ENCODE measurements at regions not wholly inside any gene's neighbourhood (a gene's known extent, or its start where the extent isn't known, plus 50 kb on each side); places are given as distances from the start of the nearest gene placed in this dataset.
"Not testable (repeated sequence)": the region's sequence is repeated elsewhere in the genome, so short reads cannot be mapped to it uniquely, and the experiment has no call there.

DNA sequence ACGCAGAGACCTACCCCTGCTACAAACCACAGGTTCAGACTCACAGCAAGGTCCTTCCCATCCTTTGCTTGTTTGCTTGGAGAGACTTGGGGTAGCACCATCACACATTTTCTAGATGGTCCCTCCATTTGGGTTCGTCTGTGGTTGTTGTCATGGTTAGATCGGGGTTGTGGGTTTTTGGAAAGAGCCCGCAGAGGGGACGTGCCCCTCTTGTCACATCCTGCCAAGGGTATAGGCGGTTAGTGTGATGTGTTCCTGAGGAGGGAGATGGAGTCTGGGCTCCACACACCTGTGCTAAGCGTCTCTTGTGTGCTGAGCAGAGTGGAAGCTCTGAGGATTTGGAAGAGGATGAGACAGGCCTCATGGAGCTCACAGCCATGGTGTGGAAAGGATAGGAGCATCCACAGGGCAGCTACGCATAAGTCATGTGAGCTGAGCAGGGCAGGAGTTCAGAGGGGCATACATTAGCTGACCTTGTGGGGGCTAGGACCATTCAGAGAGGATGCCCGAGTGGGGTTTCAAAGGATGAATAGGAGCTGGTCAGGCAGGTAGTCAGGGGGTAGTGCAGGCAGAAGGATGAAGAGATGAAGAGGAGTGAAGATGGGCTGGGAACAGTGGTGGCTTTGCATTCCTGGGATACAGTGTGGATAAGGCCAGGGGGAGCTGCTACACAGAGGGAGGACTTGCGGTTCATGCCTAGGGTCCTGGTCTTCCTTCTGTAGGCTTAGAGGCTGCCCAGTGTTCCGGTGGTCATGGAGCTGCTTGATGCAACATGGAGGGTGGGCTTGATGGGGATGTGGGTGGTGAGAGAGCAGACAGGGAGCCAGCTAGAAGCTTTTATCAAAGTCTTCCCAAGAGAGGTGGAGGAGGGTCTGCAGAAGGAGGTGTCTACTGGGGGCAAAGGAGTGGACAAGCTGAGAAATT, 62.9 kb downstream of the ACKR3 start:
- DNase-seq = no peak

- DNase-seq = no peak
These were observed 63.6 kb downstream of the ACKR3 start for GRCh38 chr2:236633219-236633570.

DNA sequence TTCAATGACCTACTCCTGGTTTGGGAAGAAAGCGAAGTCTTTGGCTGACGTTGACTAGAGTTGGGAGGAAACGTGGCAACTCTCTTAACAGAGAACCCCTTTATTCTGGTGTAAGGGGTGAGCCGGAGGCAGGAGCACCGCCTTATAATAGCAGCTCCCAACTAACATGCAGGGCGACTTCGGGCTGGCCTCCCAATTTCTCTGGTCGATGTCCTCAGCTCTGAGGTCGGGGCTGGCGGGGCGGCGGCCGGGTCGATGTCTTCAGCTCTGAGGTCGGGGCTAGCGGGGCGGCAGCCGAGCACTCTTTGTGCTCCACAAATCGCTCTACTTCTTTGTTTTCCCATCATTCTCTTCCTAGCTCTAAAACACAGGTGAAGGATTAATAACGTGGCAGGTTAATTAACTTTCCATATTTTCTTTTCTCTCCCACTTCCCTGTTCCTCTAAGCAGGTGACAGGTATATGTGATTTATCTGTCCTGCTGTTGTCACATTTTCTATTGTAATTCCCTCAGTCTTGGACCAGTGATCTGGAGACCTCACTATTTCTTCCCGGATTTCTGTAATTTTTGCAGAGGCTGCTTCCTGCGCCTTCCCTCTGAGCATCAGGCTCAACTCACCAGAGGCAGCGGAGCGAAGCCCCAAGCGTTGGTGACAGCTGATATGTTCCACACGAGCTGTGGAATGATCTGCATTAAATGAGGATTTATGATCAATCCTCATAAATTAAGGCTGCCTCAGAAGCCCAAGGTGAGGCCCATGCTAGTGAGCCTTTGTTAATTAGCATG, 64.3 kb downstream of the ACKR3 start:
- DNase-seq = no peak

DNA sequence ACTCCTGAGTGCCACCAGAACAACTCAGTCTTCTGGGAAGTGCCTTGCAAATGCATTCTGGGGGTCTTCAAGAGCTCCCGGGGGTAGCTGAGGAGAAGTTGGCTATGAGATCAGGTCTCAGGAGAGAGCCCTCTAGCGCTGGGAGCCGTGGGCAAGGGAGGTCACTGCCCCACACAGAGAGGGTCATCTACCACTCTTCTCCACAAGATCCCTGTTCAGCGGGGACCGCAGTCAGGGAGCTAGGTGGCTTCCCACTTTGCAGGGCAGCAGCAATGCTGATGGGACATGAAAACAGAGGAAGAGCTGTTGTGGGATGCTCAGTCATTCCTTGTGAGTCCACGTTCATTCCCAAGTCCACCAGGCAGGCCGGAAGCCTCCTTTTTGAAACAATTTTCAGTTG, 66.6 kb downstream of the ACKR3 start:
- no peak for DNase-seq

DNA sequence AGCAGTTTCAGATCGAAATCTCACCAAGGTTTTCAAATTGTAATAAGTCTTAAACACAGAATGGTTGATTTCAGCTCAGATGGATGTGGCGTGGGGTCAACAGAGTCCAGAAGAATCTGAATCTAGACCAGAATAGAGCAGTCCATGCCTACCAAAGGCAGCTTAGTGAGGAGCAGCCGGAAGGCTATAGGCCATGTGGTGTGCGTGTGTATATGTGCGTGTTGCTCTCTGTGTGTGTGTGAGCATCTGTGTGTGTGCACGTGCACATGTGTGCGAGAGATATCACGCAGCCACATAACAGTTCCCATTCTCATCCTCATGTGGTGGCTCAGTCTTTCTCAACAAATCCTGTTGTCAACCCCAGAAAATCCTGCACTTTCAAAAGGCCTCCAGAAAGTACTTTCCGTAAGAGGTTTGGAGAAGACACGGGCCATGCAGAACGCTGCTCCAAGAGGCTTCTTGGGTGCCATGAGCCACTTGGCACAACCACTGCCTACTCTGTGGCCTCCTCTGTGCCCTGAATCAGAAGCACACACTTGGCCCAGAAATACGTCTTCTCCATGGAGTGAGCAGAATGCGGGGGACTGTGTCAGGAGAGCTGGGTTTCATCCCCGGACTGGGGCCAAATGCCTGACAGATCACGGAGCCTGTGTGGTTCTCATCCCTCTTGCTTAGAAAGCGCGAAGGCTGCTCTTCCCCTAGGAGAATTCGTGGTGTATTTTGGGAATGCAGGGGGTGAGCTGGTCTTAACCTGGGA, 67.3 kb downstream of the ACKR3 start:
- no peak for DNase-seq

GRCh38 chr2:236637686-236638569, 68.3 kb downstream of the ACKR3 start:
- no peak for DNase-seq

GRCh38 chr2:236638707-236639106, 69.1 kb downstream of the ACKR3 start:
- no peak for DNase-seq

- DNase-seq = no peak
These were observed 70.0 kb downstream of the ACKR3 start for GRCh38 chr2:236639461-236640235.

DNA sequence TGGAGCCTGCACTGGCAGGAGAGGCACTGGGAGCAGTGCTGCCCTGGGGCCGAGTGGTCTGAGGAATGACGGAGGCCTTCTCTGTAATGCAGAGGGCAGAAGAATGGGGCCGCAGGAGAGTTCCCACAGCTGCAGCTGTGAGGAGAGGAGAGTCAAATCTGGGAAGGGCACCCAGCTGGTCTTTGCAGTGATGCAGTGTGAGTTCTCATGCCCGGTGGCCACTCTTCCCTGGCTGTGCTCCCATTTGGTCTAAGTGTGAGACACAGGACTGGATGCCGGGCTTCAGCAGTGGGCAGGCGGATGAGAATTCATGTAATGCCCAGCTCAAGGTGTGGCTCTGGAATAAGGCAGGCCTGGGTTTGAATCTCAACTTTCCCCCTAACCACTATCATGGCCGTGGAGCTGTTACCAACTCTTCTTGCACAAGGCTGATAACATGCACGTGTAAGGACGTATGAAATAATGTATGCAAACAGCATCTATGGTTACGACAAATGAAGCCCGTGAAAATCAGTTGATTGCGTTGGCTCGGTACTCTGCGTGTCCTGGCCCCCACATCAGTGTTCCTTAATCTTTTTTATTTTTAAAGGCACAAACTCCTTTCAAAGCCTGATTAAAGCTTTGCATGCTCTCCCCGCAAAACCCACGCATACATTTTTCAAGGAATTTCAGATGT, 71.6 kb downstream of the ACKR3 start:
- no peak for DNase-seq

GRCh38 chr2:236642125-236642524, 72.5 kb downstream of the ACKR3 start:
- no peak for DNase-seq

- DNase-seq = no peak
These were observed 73.1 kb downstream of the ACKR3 start for GRCh38 chr2:236642584-236643291.

DNA sequence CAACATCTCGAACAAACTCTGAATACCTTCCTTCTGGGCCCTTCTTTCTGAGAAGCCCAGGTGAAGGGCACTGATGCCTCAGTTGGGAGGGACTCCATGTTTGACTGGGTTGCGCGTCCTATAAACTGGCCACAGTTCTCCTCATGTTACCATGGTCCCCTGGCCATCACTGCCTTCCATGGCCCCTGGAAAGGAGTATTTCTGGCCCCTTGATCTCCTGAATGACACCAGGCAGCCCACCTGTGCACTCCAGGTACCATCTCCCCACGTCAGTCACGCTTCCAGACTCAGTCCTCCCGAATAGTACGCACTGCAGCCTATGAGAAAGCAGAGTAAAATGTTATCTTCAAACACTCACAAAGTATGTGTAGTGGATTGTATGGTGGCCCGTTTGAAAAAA, 73.9 kb downstream of the ACKR3 start:
- no peak for DNase-seq

GRCh38 chr2:236644067-236644466, 74.4 kb downstream of the ACKR3 start:
- no peak for DNase-seq

DNA sequence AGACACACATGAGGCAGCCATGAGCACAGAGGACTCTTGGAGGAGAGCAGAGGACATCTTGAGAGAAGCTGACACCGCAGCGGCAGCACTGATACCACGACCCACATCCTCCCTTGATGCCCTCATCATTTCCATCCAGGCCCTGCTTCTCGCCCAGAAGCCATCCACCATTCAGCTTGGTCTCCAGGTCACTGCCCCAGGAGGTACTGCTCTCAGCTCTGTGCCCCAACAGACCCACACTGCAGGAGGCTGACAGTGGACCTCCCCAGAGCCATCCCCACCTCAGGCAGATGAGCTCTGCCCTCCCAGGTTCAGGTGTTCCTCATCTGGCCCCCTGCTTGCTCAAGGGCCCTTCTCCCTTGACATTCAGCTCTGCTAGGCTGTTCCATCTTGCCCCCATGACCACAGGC, 74.9 kb downstream of the ACKR3 start:
- DNase-seq = no peak

GRCh38 chr2:236645141-236645540, 75.5 kb downstream of the ACKR3 start:
- DNase-seq = not testable (repeated sequence)

DNA sequence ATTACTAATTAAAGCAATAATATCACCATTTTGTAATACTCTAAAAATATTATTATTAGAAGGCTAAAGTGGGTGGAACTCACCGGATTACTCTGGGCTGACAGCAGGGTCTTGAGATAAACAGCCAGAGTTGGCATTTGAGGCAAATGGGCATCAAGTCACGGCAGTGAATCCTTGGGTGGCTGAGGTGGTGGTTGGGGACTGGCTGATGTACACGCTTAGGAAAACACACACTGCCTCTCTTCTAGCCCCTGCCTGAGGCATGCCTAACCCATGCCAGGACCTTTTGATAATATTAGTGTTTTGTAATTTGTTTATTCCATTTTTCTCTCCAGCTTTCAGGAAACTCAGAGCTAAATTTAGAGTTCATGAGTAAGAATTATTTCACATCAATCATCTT, 76.8 kb downstream of the ACKR3 start:
- DNase-seq = no peak

DNA sequence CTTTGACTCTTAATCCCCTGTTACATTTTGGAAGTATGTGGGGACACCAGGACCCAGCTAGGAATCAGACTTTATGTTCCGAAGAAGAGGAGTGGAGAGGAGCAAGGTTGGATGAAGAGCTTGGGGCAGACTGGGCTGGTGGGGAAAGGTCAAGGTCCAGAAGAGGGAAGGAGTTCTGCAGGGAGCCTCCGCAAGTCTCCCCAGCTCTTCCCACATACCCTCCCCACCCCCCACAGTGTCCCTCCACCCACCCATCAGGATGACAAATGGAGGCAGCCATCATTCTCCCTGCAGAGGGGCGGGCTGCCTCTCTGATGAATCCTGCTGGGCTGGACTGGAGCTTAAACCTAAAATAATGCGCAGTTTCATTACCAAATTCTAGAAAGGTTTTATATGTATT, 77.2 kb downstream of the ACKR3 start:
- no peak for DNase-seq

DNA sequence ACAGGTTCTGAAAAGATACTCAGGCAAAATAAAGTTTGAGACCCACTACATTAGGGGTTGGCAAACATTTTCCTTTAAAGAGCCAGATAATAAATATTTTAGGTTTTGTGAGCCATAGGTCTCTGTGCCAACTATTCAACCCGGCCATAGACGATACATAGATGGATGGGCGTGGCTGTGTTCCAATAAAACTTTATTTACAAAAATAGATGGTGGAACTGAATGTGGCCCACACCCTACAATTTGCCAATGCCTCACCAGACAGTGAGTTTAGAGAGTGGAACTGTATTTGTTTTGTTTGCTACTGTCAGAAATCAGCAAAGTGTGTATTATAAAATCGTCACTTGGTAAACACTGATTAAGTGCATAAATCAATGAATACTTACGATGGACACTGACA, 78.0 kb downstream of the ACKR3 start:
- no peak for DNase-seq

GRCh38 chr2:236653863-236654262, 84.2 kb downstream of the ACKR3 start:
- no peak for DNase-seq

DNA sequence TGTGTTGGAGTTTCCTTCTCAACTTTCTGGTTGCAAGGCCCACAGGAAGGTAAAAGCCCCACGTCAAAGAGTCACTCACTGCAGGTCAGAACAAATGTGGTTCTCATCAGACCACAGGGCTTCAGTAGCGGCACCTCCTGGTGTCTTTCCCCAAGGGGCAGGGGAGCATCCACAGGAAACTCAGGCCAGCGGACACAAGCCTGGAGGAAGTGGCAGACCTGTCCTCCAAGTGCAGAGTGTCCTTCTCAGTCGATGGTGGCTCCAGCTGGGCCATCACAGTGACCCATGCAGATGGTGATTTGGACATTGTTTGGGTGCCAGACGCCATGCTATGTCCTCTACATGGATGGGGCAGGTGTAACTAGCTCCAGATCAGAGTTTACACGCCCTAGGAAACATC, 84.9 kb downstream of the ACKR3 start:
- no peak for DNase-seq
